ENCODE measurements at regions not wholly inside any gene's neighbourhood (a gene's known extent, or its start where the extent isn't known, plus 50 kb on each side); places are given as distances from the start of the nearest gene placed in this dataset.

DNA sequence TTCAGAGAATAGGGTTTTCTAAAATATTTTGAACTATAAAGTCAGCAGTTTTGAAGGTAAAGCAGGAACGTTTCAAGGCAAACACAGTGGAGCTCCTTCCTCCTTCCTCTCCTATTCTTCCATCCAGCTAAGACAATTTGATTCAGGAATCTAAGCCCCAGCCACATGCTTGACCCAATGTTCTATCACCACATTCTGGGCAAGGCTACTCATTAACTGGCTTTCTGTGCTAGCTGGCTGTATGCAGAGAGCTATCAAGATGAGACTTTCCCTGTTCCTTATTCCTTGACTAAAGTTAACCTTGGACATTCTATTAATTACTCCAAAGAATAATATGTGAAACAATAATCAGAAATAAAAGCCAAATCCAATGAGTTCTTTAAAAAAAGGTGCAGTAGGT, 266.9 kb downstream of the NOVA1 start:
- H3K9me3 ChIP-seq (ENCODE audit: control insufficient read depth in 2 of 2, insufficient read depth in 1 of 2, low read depth in 1 of 2, low read length in 1 of 2): no peaks in the 10 kb centered on the region
- peak in 1 of 2 donors; percentile 57 for DNase-seq
- no peaks in the 10 kb centered on the region for H3K36me3 ChIP-seq (ENCODE audit: control insufficient read depth in 3 of 3, insufficient read depth in 2 of 3, low read depth in 1 of 3, low read length in 3 of 3)
- peak overlapping the region in 1 of 3 donors; percentile 65 for H3K27ac ChIP-seq (ENCODE audit: low read depth in 1 of 3, low read length in 2 of 3)
- FAIRE-seq: no peak
- no peak overlapping the region for H3K4me3 ChIP-seq (ENCODE audit: low read depth in 1 of 3, low read length in 3 of 3)
- peaks cover 0 to 14% (median 0%) of the 10 kb centered on the region in 3 donors for H3K4me1 ChIP-seq (ENCODE audit: control insufficient read depth in 3 of 3, insufficient read depth in 2 of 3, low read depth in 1 of 3, low read length in 2 of 3)
- 13 to 36% (median 28%) methylated on average over 1 of the region's 1 CpG for WGBS, 3 donors
- H3K27me3 ChIP-seq (ENCODE audit: control insufficient read depth in 3 of 3, insufficient read depth in 3 of 3, low read length in 3 of 3): no peaks in the 10 kb centered on the region

DNA sequence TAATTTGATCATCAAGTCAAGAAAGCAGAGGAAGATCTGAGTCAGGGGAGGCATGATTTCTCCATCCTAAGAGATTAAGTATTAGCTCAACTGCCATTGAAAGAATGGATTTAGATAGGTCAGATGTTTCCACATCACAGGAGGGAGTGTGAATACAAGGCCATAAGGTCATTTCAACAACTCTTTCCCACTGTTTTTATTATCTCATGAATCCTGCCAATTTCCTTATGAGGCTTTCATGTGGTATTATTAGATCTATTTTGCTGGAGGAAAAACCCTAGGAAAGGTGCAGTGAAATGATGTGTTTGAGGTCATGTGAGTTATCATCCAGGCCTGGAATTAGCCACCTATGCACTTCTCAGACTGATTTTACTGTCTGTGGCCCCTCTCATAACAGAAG, 269.0 kb downstream of the NOVA1 start:
- DNase-seq (peak in 1 of 2 donors; percentile 66), FAIRE-seq (no peak)
- no peaks in the 10 kb centered on the region for H3K9me3 ChIP-seq (ENCODE audit: control insufficient read depth in 2 of 2, insufficient read depth in 1 of 2, low read depth in 1 of 2, low read length in 1 of 2)
- H3K27me3 ChIP-seq (ENCODE audit: control insufficient read depth in 3 of 3, insufficient read depth in 3 of 3, low read length in 3 of 3): no peaks in the 10 kb centered on the region
- no peaks in the 10 kb centered on the region for H3K36me3 ChIP-seq (ENCODE audit: control insufficient read depth in 3 of 3, insufficient read depth in 2 of 3, low read depth in 1 of 3, low read length in 3 of 3)
- H3K4me3 ChIP-seq (ENCODE audit: low read depth in 1 of 3, low read length in 3 of 3): no peak overlapping the region
- H3K4me1 ChIP-seq (ENCODE audit: control insufficient read depth in 3 of 3, insufficient read depth in 2 of 3, low read depth in 1 of 3, low read length in 2 of 3): peaks cover 0 to 14% (median 0%) of the 10 kb centered on the region in 3 donors
- H3K27ac ChIP-seq (ENCODE audit: low read depth in 1 of 3, low read length in 2 of 3): no peak overlapping the region

DNA sequence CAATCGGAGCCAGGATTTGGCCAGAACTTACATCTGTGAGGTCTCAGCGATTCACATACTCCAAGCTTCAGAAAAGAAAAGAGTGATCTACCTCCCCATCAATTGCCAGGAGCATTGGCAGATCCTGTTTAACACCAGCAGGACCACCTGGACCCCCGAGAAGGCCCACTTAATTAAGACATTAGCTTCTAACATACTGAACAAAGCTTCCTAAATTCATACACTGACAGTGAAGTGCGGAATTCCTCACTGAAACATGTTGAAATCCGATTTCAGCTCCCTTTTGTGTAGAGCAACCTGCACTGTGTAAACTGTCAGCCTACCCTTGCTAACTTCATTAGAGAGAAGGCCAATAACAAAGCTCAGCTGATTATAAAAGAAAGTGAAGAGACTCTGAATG, 274.0 kb downstream of the NOVA1 start:
- Histone ChIP-seq H3K4me3 (ENCODE audit: low read depth in 1 of 3, low read length in 3 of 3) (no peak overlapping the region), H3K27ac (ENCODE audit: low read depth in 1 of 3, low read length in 2 of 3) (no peak overlapping the region), H3K4me1 (ENCODE audit: control insufficient read depth in 3 of 3, insufficient read depth in 2 of 3, low read depth in 1 of 3, low read length in 2 of 3) (peaks cover 0 to 4% (median 0%) of the 10 kb centered on the region in 3 donors), H3K36me3 (ENCODE audit: control insufficient read depth in 3 of 3, insufficient read depth in 2 of 3, low read depth in 1 of 3, low read length in 3 of 3) (no peaks in the 10 kb centered on the region), H3K9me3 (ENCODE audit: control insufficient read depth in 2 of 2, insufficient read depth in 1 of 2, low read depth in 1 of 2, low read length in 1 of 2) (no peaks in the 10 kb centered on the region), H3K27me3 (ENCODE audit: control insufficient read depth in 3 of 3, insufficient read depth in 3 of 3, low read length in 3 of 3) (no peaks in the 10 kb centered on the region)
- 56 to 67% (median 67%) methylated on average over 5 of the region's 5 CpGs for WGBS, 3 donors
- no peak for DNase-seq
- FAIRE-seq: no peak

DNA sequence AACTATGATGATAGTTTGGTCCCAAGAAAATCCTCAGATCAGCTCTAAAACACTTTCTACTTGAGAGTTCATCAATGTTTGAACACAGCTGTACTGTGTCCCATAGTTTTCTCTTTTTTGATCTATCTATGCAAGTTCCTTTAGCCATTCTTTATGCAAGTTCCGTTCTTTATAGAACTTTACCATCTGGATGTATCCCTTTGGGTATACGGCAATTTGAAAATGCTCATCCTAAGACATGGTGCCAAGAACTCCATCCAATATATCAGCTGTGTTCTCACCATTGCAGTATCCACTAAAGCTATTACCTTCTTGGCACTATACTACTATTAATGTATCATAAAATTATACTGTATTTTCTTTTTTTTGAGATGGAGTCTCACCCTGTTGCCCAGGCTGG, 276.9 kb downstream of the NOVA1 start:
- Histone ChIP-seq H3K27me3 (ENCODE audit: control insufficient read depth in 3 of 3, insufficient read depth in 3 of 3, low read length in 3 of 3) (no peaks in the 10 kb centered on the region), H3K36me3 (ENCODE audit: control insufficient read depth in 3 of 3, insufficient read depth in 2 of 3, low read depth in 1 of 3, low read length in 3 of 3) (no peaks in the 10 kb centered on the region), H3K27ac (ENCODE audit: low read depth in 1 of 3, low read length in 2 of 3) (no peak overlapping the region), H3K4me3 (ENCODE audit: low read depth in 1 of 3, low read length in 3 of 3) (no peak overlapping the region), H3K4me1 (ENCODE audit: control insufficient read depth in 3 of 3, insufficient read depth in 2 of 3, low read depth in 1 of 3, low read length in 2 of 3) (no peaks in the 10 kb centered on the region), H3K9me3 (ENCODE audit: control insufficient read depth in 2 of 2, insufficient read depth in 1 of 2, low read depth in 1 of 2, low read length in 1 of 2) (no peaks in the 10 kb centered on the region)
- WGBS, 3 donors: 81 to 90% (median 90%) methylated on average over 2 of the region's 2 CpGs
- FAIRE-seq (no peak), DNase-seq (no peak)

DNA sequence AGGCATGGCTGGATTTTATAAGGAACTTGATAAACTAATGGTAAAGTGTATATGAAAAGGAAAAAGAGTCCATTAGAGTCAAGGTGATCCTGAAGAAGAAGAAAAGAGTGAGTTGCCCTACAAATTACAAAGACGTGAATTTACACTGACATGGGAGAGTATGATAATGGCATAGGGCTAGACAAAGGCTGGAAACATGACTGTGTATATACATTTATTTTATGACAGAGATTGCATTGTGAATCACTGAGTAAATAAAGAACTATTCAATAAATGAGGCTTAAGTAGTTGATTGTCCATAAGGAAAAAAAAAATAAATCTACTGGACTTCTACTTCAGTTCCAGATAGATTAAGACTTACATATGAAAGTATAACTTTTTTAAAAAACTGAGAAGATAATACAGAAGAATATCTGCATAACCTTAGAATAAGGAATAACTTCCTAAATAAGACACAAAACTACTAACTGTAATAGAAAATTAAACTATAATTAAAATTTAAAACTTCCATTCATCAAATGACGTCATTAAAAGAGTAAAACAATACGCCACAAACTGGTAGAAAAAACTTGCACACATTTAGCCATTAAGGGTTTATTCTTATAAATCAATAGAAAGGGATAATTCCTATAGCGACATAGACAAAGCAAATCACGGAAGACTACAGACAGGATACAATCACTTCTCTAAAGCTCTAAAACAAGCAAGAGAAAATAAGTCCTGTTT, 278.5 kb downstream of the NOVA1 start:
- no peaks in the 10 kb centered on the region for H3K4me1 ChIP-seq (ENCODE audit: control insufficient read depth in 3 of 3, insufficient read depth in 2 of 3, low read depth in 1 of 3, low read length in 2 of 3)
- H3K9me3 ChIP-seq (ENCODE audit: control insufficient read depth in 2 of 2, insufficient read depth in 1 of 2, low read depth in 1 of 2, low read length in 1 of 2): no peaks in the 10 kb centered on the region

DNA sequence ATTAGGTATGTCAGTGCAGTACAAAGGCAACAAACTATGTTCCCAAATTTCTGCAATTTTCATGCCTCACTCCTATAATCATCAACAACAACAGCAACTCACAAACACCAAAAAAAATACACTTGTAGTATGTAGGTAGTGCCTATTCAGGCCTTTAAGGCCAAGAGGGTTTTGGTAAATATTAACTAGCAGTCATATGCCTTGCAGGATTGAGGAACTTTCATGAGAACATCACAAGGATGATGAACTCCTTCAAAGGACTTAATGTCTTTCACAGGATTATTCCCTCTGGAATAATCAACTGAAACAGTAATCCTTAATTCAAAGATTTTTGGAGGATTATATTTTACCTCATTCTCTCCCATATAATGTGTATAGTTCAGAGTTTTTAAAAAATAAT, 293.8 kb downstream of the NOVA1 start:
- H3K9me3 ChIP-seq (ENCODE audit: control insufficient read depth in 2 of 2, insufficient read depth in 1 of 2, low read depth in 1 of 2, low read length in 1 of 2): peaks cover 0 to 10% of the 10 kb centered on the region in 2 donors
- H3K4me1 ChIP-seq (ENCODE audit: control insufficient read depth in 3 of 3, insufficient read depth in 2 of 3, low read depth in 1 of 3, low read length in 2 of 3): no peaks in the 10 kb centered on the region
- no peaks in the 10 kb centered on the region for H3K27me3 ChIP-seq (ENCODE audit: control insufficient read depth in 3 of 3, insufficient read depth in 3 of 3, low read length in 3 of 3)
- no peak overlapping the region for H3K27ac ChIP-seq (ENCODE audit: low read depth in 1 of 3, low read length in 2 of 3)
- no peaks in the 10 kb centered on the region for H3K36me3 ChIP-seq (ENCODE audit: control insufficient read depth in 3 of 3, insufficient read depth in 2 of 3, low read depth in 1 of 3, low read length in 3 of 3)
- FAIRE-seq (no peak), DNase-seq (peak in 1 of 2 donors; percentile 38)
- H3K4me3 ChIP-seq (ENCODE audit: low read depth in 1 of 3, low read length in 3 of 3): no peak overlapping the region

More for the DNA sequence above, 278.5 kb downstream of the NOVA1 start:
- WGBS, 3 donors: 74 to 80% (median 77%) methylated on average over 5 of the region's 5 CpGs
- Histone ChIP-seq H3K27me3 (ENCODE audit: control insufficient read depth in 3 of 3, insufficient read depth in 3 of 3, low read length in 3 of 3) (no peaks in the 10 kb centered on the region), H3K27ac (ENCODE audit: low read depth in 1 of 3, low read length in 2 of 3) (no peak overlapping the region), H3K4me3 (ENCODE audit: low read depth in 1 of 3, low read length in 3 of 3) (no peak overlapping the region), H3K36me3 (ENCODE audit: control insufficient read depth in 3 of 3, insufficient read depth in 2 of 3, low read depth in 1 of 3, low read length in 3 of 3) (no peaks in the 10 kb centered on the region)
- FAIRE-seq (peak; percentile 33), DNase-seq (no peak)

DNA sequence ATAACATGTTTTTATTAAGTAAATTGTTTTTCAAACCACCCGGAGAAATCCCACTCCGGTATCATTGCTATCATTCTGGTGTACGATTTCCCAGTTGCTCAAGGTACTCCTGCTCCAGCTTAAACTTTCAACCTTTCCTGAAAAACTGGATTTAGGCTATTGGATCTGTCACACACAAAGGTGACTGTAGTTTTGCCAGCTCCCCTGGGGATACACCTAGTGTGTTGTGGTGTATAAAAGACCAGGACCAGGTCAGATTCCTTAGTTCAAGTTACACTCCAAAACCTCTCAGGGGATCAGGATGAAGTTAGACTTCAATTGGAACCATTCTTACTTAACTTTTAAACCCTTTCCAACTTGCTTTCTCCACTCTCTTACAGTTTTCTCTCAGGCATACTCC, 303.9 kb downstream of the NOVA1 start:
- H3K4me1 ChIP-seq (ENCODE audit: control insufficient read depth in 3 of 3, insufficient read depth in 2 of 3, low read depth in 1 of 3, low read length in 2 of 3): no peaks in the 10 kb centered on the region
- DNase-seq (no peak), FAIRE-seq (no peak)

DNA sequence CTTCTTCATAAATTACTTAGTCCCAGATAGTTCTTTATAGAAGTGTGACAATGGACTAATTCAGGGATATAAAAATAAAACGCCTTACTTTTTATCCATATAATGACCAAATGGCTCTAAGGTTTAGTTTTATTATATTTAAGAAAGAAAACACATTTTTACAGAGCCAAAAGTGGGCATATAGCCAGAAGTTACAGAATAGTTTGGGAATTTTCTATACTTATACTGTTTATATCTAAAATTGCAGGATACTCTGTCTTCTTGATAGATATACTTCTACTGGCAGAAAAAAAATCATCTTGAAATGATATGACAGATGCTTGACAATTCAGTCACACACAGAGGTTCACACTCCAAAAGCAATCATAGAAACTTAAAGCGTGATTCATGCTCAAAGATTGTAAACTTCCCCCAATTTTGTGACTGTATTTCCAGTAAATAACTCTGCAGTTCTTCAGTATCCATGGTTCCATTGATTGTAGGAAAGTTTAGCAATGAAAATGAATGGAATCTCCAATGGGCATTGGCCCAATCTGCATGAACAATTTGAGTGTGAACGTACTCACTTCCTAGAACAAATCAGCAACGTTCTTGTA, 307.8 kb downstream of the NOVA1 start:
- Histone ChIP-seq H3K27me3 (ENCODE audit: control insufficient read depth in 3 of 3, insufficient read depth in 3 of 3, low read length in 3 of 3) (no peaks in the 10 kb centered on the region), H3K27ac (ENCODE audit: low read depth in 1 of 3, low read length in 2 of 3) (no peak overlapping the region), H3K36me3 (ENCODE audit: control insufficient read depth in 3 of 3, insufficient read depth in 2 of 3, low read depth in 1 of 3, low read length in 3 of 3) (no peaks in the 10 kb centered on the region), H3K4me3 (ENCODE audit: low read depth in 1 of 3, low read length in 3 of 3) (no peak overlapping the region), H3K9me3 (ENCODE audit: control insufficient read depth in 2 of 2, insufficient read depth in 1 of 2, low read depth in 1 of 2, low read length in 1 of 2) (no peaks in the 10 kb centered on the region), H3K4me1 (ENCODE audit: control insufficient read depth in 3 of 3, insufficient read depth in 2 of 3, low read depth in 1 of 3, low read length in 2 of 3) (no peaks in the 10 kb centered on the region)
- DNase-seq (no peak), FAIRE-seq (no peak)
- WGBS, 3 donors: 48 to 58% (median 56%) methylated on average over 4 of the region's 4 CpGs

More for the DNA sequence above, 303.9 kb downstream of the NOVA1 start:
- Histone ChIP-seq H3K27ac (ENCODE audit: low read depth in 1 of 3, low read length in 2 of 3) (no peak overlapping the region), H3K36me3 (ENCODE audit: control insufficient read depth in 3 of 3, insufficient read depth in 2 of 3, low read depth in 1 of 3, low read length in 3 of 3) (no peaks in the 10 kb centered on the region), H3K4me3 (ENCODE audit: low read depth in 1 of 3, low read length in 3 of 3) (no peak overlapping the region), H3K9me3 (ENCODE audit: control insufficient read depth in 2 of 2, insufficient read depth in 1 of 2, low read depth in 1 of 2, low read length in 1 of 2) (no peaks in the 10 kb centered on the region), H3K27me3 (ENCODE audit: control insufficient read depth in 3 of 3, insufficient read depth in 3 of 3, low read length in 3 of 3) (no peaks in the 10 kb centered on the region)
- 85 to 90% (median 88%) methylated on average over 3 of the region's 3 CpGs for WGBS, 3 donors

DNA sequence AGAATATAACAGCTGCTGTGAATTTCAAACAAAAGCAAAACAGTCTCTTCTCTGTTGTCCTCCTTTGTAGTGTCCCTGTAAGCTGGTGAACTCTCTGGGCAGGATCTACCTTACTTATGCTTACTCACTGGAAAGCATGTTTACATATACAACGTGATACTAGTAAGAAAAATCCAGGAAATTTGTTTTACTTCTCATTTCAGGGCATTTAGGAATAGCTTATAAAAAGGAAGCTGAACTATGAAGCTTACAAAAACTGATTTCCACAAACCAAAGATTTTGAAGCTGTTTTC, 311.0 kb downstream of the NOVA1 start:
- H3K36me3 ChIP-seq (ENCODE audit: control insufficient read depth in 3 of 3, insufficient read depth in 2 of 3, low read depth in 1 of 3, low read length in 3 of 3): no peaks in the 10 kb centered on the region
- no peak overlapping the region for H3K4me3 ChIP-seq (ENCODE audit: low read depth in 1 of 3, low read length in 3 of 3)
- H3K27me3 ChIP-seq (ENCODE audit: control insufficient read depth in 3 of 3, insufficient read depth in 3 of 3, low read length in 3 of 3): no peaks in the 10 kb centered on the region
- 4 to 6% (median 5%) methylated on average over 1 of the region's 1 CpG for WGBS, 3 donors
- H3K9me3 ChIP-seq (ENCODE audit: control insufficient read depth in 2 of 2, insufficient read depth in 1 of 2, low read depth in 1 of 2, low read length in 1 of 2): no peaks in the 10 kb centered on the region
- DNase-seq (no peak), FAIRE-seq (no peak)
- no peaks in the 10 kb centered on the region for H3K4me1 ChIP-seq (ENCODE audit: control insufficient read depth in 3 of 3, insufficient read depth in 2 of 3, low read depth in 1 of 3, low read length in 2 of 3)
- H3K27ac ChIP-seq (ENCODE audit: low read depth in 1 of 3, low read length in 2 of 3): no peak overlapping the region

All from small intestine (tissue), 7 donors.